ENCODE measurements at regions not wholly inside any gene's neighbourhood (a gene's known extent, or its start where the extent isn't known, plus 50 kb on each side); places are given as distances from the start of the nearest gene placed in this dataset.
A peak's percentile ranks its signal among the peaks of the same experiment; 100 is the strongest.

GRCh38 chr11:45395421-45395820 lies 109.3 kb upstream of the SYT13 start:
- Histone ChIP-seq H3K36me3 (ENCODE audit: control insufficient read depth in 4 of 4, insufficient read depth in 3 of 4, low read depth in 1 of 4, low read length in 3 of 4) (no peaks in the 10 kb centered on the region), H3K4me3 (ENCODE audit: low read depth in 1 of 3, low read length in 3 of 3) (no peak overlapping the region), H3K9me3 (ENCODE audit: control insufficient read depth in 4 of 4, low read length in 3 of 4) (no peaks in the 10 kb centered on the region), H3K27me3 (ENCODE audit: control insufficient read depth in 4 of 4, insufficient read depth in 4 of 4, low read length in 3 of 4) (no peaks in the 10 kb centered on the region), H3K27ac (ENCODE audit: low read depth in 1 of 2, low read length in 2 of 2) (no peak overlapping the region), H3K4me1 (ENCODE audit: control insufficient read depth in 4 of 4, insufficient read depth in 4 of 4, low read length in 3 of 4) (peaks cover 28 to 46% (median 40%) of the 10 kb centered on the region in 4 donors), H3K9ac (ENCODE audit: low read depth in 1 of 2, low read length in 2 of 2) (no peak overlapping the region)
- no peak for TF ChIP-seq GABPA (IDR thresholded peaks at IDR 0.05 in 1 of 2, conservative IDR thresholded peaks at IDR 0.05 in 1 of 2)
- no peak for TF ChIP-seq HNF4A (conservative IDR thresholded peaks at IDR 0.05)
- TF ChIP-seq RXRA (IDR thresholded peaks at IDR 0.05), result no peak
- TF ChIP-seq FOXA1 (IDR thresholded peaks at IDR 0.05), result no peak
- TF ChIP-seq EGR1 (IDR thresholded peaks at IDR 0.05; ENCODE audit: low read depth in 2 of 2), result no peak
- no peak for TF ChIP-seq MAX (IDR thresholded peaks at IDR 0.05)
- no peak for TF ChIP-seq YY1 (IDR thresholded peaks at IDR 0.05)
- no peak for TF ChIP-seq HNF4G (IDR thresholded peaks at IDR 0.05)
- 98% methylated on average over 6 of the region's 6 CpGs for WGBS
- DNase-seq (ENCODE audit: low spot score), result no peak

- TF ChIP-seq HNF4G (IDR thresholded peaks at IDR 0.05) (peak; percentile 64), CTCF (IDR thresholded peaks at IDR 0.05; ENCODE audit: low read depth, low read length, missing input control) (no peak), JUND (IDR thresholded peaks at IDR 0.05) (peak; percentile 68 to 83), FOXA2 (IDR thresholded peaks at IDR 0.05) (peak; percentile 98), SP1 (IDR thresholded peaks at IDR 0.05) (peak; percentile 97), RXRA (IDR thresholded peaks at IDR 0.05) (peak; percentile 97 to 99), HNF4A (conservative IDR thresholded peaks at IDR 0.05) (peak; percentile 88 to 91), GABPA (IDR thresholded peaks at IDR 0.05 in 1 of 2, conservative IDR thresholded peaks at IDR 0.05 in 1 of 2) (peak in 1 of 2 donors; percentile 70), ZBTB33 (IDR thresholded peaks at IDR 0.05) (peak; percentile 86), EGR1 (IDR thresholded peaks at IDR 0.05; ENCODE audit: low read depth in 2 of 2) (peak in 1 of 2 donors; percentile 91), NR2F2 (IDR thresholded peaks at IDR 0.05) (peak; percentile 93), MAX (IDR thresholded peaks at IDR 0.05) (peak; percentile 96), REST (IDR thresholded peaks at IDR 0.05) (peak; percentile 81), RAD21 (IDR thresholded peaks at IDR 0.05) (peak; percentile 52 to 61), ATF3 (IDR thresholded peaks at IDR 0.05) (peak; percentile 26), FOXA1 (IDR thresholded peaks at IDR 0.05) (peak; percentile 99), TAF1 (conservative IDR thresholded peaks at IDR 0.05) (no peak), YY1 (IDR thresholded peaks at IDR 0.05) (peak; percentile 86)
- H3K9ac ChIP-seq (ENCODE audit: low read depth in 1 of 2, low read length in 2 of 2), result no peak overlapping the region
- no peaks in the 10 kb centered on the region for H3K36me3 ChIP-seq (ENCODE audit: control insufficient read depth in 4 of 4, insufficient read depth in 3 of 4, low read depth in 1 of 4, low read length in 3 of 4)
- WGBS, result 24% methylated on average over 8 of the region's 8 CpGs
- no peaks in the 10 kb centered on the region for H3K27me3 ChIP-seq (ENCODE audit: control insufficient read depth in 4 of 4, insufficient read depth in 4 of 4, low read length in 3 of 4)
- no peak overlapping the region for H3K4me3 ChIP-seq (ENCODE audit: low read depth in 1 of 3, low read length in 3 of 3)
- peak; percentile 58 for DNase-seq (ENCODE audit: low spot score)
- H3K4me1 ChIP-seq (ENCODE audit: control insufficient read depth in 4 of 4, insufficient read depth in 4 of 4, low read length in 3 of 4), result peaks cover 33 to 51% (median 48%) of the 10 kb centered on the region in 4 donors
- peak overlapping the region; percentile 63 to 80 for H3K27ac ChIP-seq (ENCODE audit: low read depth in 1 of 2, low read length in 2 of 2)
- H3K9me3 ChIP-seq (ENCODE audit: control insufficient read depth in 4 of 4, low read length in 3 of 4), result no peaks in the 10 kb centered on the region
Measured at GRCh38 chr11:45394294-45395085, 108.3 kb upstream of the SYT13 start.

Data from liver (tissue), 8 donors.